WTC11 (cell line): ENCODE measurements at regions not wholly inside any gene's neighbourhood (a gene's known extent, or its start where the extent isn't known, plus 50 kb on each side); places are given as distances from the start of the nearest gene placed in this dataset.

Experiments used
- ATAC-seq: fragments of 200-7000 bp; cut with Tn5 transposase; 2 replicates; pipeline ENCODE4 v1.10.0; 2021; ENCODE audit warnings: mild to moderate bottlenecking, moderate library complexity
- CTCF ChIA-PET: fragments of 300-600 bp; sonication (Branson Sonifier 250); formaldehyde crosslinking; loops from one replicate; lab custom pipeline; 2021; ENCODE audit warnings: antibody characterized with exemption; lab: Charles Lee
- POLR2A ChIA-PET: fragments of 350-600 bp; sonication (Branson Sonifier 250); formaldehyde crosslinking; loops from one replicate; lab custom pipeline; 2021; ENCODE audit warnings: antibody characterized with exemption; lab: Charles Lee
- DNase-seq: peaks from one replicate; pipeline ENCODE4 v3.0.0; 2021; ENCODE audit warnings: low spot score
- H3K27ac Mint-ChIP-seq: 2 replicates; pipeline ENCODE4 v1.8.0; 2021; ENCODE audit warnings: mixed read lengths
- H3K27me3 Mint-ChIP-seq: 2 replicates; pipeline ENCODE4 v1.8.0; 2021; ENCODE audit warnings: low read depth, mild to moderate bottlenecking, moderate library complexity, mixed read lengths
- H3K36me3 Mint-ChIP-seq: 2 replicates; pipeline ENCODE4 v1.8.0; 2021; ENCODE audit warnings: mixed read lengths
- H3K4me1 Mint-ChIP-seq: 2 replicates; pipeline ENCODE4 v1.8.0; 2022; ENCODE audit warnings: mixed read lengths
- H3K4me3 Mint-ChIP-seq: 2 replicates; pipeline ENCODE4 v1.8.0; 2021; ENCODE audit warnings: mild to moderate bottlenecking, moderate library complexity, mixed read lengths
- H3K9me3 Mint-ChIP-seq: 2 replicates; pipeline ENCODE4 v1.8.0; 2021; ENCODE audit warnings: mixed read lengths
- EMX1 ChIP-seq: fragments of 250-450 bp; sonication (Bioruptor Pico); IDR thresholded peaks from 2 replicates; pipeline ENCODE4 v1.8.0; 2021; ENCODE audit warnings: mild to moderate bottlenecking
- JAZF1 ChIP-seq: fragments of 250-450 bp; sonication (Bioruptor Pico); IDR thresholded peaks from 2 replicates; pipeline ENCODE4 v1.9.0; 2021; ENCODE audit warnings: moderate library complexity, mild to moderate bottlenecking, inconsistent platforms
- MYBL2 ChIP-seq: sonication (generic); formaldehyde crosslinking; IDR thresholded peaks from 2 replicates; pipeline ENCODE4 v1.8.1; 2023; ENCODE audit warnings: mild to moderate bottlenecking, moderate library complexity, missing genetic modification reagents
- NR1H2 ChIP-seq: sonication (generic); formaldehyde crosslinking; IDR thresholded peaks from 2 replicates; pipeline ENCODE4 v1.9.0; 2021; ENCODE audit warnings: mild to moderate bottlenecking, moderate library complexity, missing genetic modification reagents
- NR2C2 ChIP-seq: sonication (generic); formaldehyde crosslinking; IDR thresholded peaks from 2 replicates; pipeline ENCODE4 v1.8.0; 2022; ENCODE audit warnings: mild to moderate bottlenecking, missing genetic modification reagents
- OVOL2 ChIP-seq: fragments of 250-450 bp; sonication (Bioruptor Pico); IDR thresholded peaks from 2 replicates; pipeline ENCODE4 v1.9.0; 2021; ENCODE audit warnings: mild to moderate bottlenecking, borderline replicate concordance
- PRRX2 ChIP-seq: fragments of 250-450 bp; sonication (Bioruptor Pico); IDR thresholded peaks from 2 replicates; pipeline ENCODE4 v1.8.0; 2021; ENCODE audit warnings: mild to moderate bottlenecking
- RELA ChIP-seq: sonication (generic); formaldehyde crosslinking; IDR thresholded peaks from 2 replicates; pipeline ENCODE4 v1.8.1; 2022; ENCODE audit warnings: missing genetic modification reagents, mild to moderate bottlenecking, borderline replicate concordance
- TEAD1 ChIP-seq: sonication (generic); formaldehyde crosslinking; IDR thresholded peaks from 2 replicates; pipeline ENCODE4 v1.8.0; 2022; ENCODE audit warnings: mild to moderate bottlenecking, missing genetic modification reagents
- TP53 ChIP-seq: sonication (generic); formaldehyde crosslinking; IDR thresholded peaks from 2 replicates; pipeline ENCODE4 v1.8.1; 2023; ENCODE audit warnings: mild to moderate bottlenecking, missing genetic modification reagents
- ZNF121 ChIP-seq: sonication (generic); formaldehyde crosslinking; IDR thresholded peaks from 2 replicates; pipeline ENCODE4 v1.8.0; 2023; ENCODE audit warnings: missing genetic modification reagents
- ZNF232 ChIP-seq: sonication (generic); formaldehyde crosslinking; IDR thresholded peaks from 2 replicates; pipeline ENCODE4 v1.8.0; 2022; ENCODE audit warnings: mild to moderate bottlenecking, missing genetic modification reagents
- TF ChIP-seq, protein P1 (sequence below): fragments of 250-450 bp; sonication (Bioruptor Pico); conservative IDR thresholded peaks from 2 replicates; pipeline ENCODE4 v1.9.0; 2021; ENCODE audit warnings: mild to moderate bottlenecking
- TF ChIP-seq, protein P2 (sequence below): fragments of 250-450 bp; sonication (Bioruptor Pico); IDR thresholded peaks from 2 replicates; pipeline ENCODE4 v1.9.0; 2021; ENCODE audit warnings: moderate library complexity, mild to moderate bottlenecking, inconsistent platforms, borderline replicate concordance
- TF ChIP-seq, protein P3 (sequence below): sonication (generic); formaldehyde crosslinking; IDR thresholded peaks from 2 replicates; pipeline ENCODE4 v1.8.0; 2023; ENCODE audit warnings: missing genetic modification reagents, mild to moderate bottlenecking, borderline replicate concordance
- TF ChIP-seq, protein P4 (sequence below): sonication (generic); formaldehyde crosslinking; IDR thresholded peaks from 2 replicates; pipeline ENCODE4 v1.8.1; 2023; ENCODE audit warnings: mild to moderate bottlenecking, missing genetic modification reagents, moderate library complexity
- TF ChIP-seq, protein P5 (sequence below): sonication (generic); formaldehyde crosslinking; IDR thresholded peaks from 2 replicates; pipeline ENCODE4 v1.8.1; 2022; ENCODE audit warnings: mild to moderate bottlenecking, missing genetic modification reagents, moderate library complexity, borderline replicate concordance
- TF ChIP-seq, protein P6 (sequence below): sonication (generic); formaldehyde crosslinking; IDR thresholded peaks from 2 replicates; pipeline ENCODE4 v1.8.1; 2023; ENCODE audit warnings: mild to moderate bottlenecking, missing genetic modification reagents
- TF ChIP-seq, protein P7 (sequence below): sonication (generic); formaldehyde crosslinking; IDR thresholded peaks from 2 replicates; pipeline ENCODE4 v1.8.0; 2022; ENCODE audit warnings: mild to moderate bottlenecking, missing genetic modification reagents
- TF ChIP-seq, protein P8 (sequence below): fragments of 250-450 bp; sonication (Bioruptor Pico); IDR thresholded peaks from 2 replicates; pipeline ENCODE4 v1.9.0; 2021; ENCODE audit warnings: mild to moderate bottlenecking
- TF ChIP-seq, protein P9 (sequence below): sonication (generic); formaldehyde crosslinking; IDR thresholded peaks from 2 replicates; pipeline ENCODE4 v1.8.0; 2022; ENCODE audit warnings: mild to moderate bottlenecking, missing genetic modification reagents

DNA sequence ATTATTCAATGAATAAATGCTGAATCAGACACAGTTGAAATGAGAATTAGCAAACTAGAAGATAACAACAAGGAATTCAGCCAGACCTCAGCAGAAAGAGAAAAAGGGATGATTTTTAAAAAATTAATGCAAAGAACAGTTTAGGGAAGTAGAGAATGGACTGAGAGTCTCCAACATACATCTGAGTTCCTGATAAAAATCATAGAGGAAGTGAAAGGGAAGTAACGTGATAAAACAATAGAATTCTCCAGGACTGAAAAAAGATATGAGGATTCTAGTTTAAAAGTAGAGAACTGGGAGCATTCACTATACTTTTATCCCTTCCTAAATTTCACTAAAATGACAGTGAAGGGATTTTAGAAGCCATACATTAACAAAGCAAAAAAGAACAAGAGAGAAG, 592.0 kb downstream of the SOX6 start:
- H3K36me3 Mint-ChIP-seq: no peaks in the 10 kb centered on the region; the same call in 1 of the 2 replicates
- peaks cover 20% of the 10 kb centered on the region for H3K9me3 Mint-ChIP-seq
- TF ChIP-seq EMX1 (CRISPR knock-in tag): no peak
- no peak for TF ChIP-seq ZNF232
- TF ChIP-seq, protein P1, sequence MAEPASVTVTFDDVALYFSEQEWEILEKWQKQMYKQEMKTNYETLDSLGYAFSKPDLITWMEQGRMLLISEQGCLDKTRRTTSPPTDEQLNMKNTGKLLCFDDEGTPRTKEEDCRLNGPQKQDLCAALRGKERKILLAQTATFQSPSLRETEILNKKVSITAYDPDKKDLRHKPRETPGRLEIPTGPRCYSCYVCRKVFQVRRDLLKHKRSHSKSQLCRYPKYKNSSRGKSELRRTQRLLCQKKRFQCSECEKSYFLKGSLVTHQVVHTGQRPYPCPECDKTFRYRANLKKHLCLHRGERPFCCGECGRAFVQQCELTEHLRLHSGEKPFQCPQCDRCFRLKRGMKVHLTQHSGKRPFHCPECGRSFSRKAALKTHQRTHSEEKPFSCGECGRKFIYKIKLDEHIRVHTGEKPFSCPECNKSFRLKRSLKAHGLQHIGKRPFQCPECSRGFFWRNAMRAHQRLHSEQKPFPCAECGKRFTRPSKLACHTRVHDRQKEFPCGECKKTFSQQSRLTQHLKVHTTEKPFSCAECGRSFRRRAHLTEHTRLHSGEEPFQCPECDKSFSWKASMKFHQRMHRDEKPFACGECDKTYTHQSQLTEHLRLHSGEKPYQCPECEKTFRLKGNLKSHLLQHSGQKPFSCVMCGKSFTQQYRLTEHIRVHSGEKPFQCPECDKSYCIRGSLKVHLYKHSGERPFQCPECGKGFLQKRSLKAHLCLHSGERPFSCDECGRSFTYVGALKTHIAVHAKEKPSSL (CRISPR knock-in tag): no peak
- TF ChIP-seq JAZF1 (CRISPR knock-in tag): no peak
- no peak for TF ChIP-seq ZNF121
- no peak for TF ChIP-seq TEAD1 (CRISPR knock-in tag)
- TF ChIP-seq TP53 (CRISPR knock-in tag): no peak
- TF ChIP-seq, protein P2, sequence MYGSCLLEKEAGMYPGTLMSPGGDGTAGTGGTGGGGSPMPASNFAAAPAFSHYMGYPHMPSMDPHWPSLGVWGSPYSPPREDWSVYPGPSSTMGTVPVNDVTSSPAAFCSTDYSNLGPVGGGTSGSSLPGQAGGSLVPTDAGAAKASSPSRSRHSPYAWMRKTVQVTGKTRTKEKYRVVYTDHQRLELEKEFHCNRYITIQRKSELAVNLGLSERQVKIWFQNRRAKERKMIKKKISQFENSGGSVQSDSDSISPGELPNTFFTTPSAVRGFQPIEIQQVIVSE: no peak
- no peak for TF ChIP-seq OVOL2 (CRISPR knock-in tag)
- ATAC-seq (no peak), DNase-seq (no peak)
- no peak overlapping the region for H3K4me3 Mint-ChIP-seq
- H3K27ac Mint-ChIP-seq: no peak overlapping the region
- no peaks in the 10 kb centered on the region for H3K27me3 Mint-ChIP-seq
- peaks cover 15% of the 10 kb centered on the region for H3K4me1 Mint-ChIP-seq
- POLR2A ChIA-PET: no interaction called here
- CTCF ChIA-PET: interaction anchor here (1.1 kb wide), 1 partner anchor 114 kb away, joined by 3 read pairs; no protein-coding TSS in a partner anchor

DNA sequence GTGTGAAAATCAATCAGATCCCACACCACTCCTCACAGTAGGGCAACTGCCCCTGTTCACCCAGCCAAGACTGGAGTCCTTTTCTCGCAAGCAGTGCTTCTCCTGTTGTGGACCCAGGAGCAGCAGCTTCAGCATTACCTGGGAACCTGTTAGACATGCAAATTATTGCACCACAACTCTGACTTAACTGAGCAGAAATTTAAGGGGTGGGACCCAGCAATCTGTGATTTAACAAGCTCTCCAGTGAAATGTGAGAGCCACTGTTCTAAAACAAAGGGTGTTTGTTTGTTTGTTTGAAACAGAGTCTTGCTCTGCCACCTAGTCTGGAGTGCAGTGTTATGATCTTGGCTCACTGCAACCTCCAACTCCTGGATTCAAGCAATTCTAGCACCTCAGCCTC, 591.4 kb downstream of the SOX6 start:
- ATAC-seq (peak; percentile 41), DNase-seq (no peak)
- CTCF ChIA-PET: interaction anchor here (1.1 kb wide), 1 partner anchor 115 kb away, joined by 3 read pairs; no protein-coding TSS in a partner anchor
- no peak for TF ChIP-seq PRRX2 (CRISPR knock-in tag)
- TF ChIP-seq, protein P3, sequence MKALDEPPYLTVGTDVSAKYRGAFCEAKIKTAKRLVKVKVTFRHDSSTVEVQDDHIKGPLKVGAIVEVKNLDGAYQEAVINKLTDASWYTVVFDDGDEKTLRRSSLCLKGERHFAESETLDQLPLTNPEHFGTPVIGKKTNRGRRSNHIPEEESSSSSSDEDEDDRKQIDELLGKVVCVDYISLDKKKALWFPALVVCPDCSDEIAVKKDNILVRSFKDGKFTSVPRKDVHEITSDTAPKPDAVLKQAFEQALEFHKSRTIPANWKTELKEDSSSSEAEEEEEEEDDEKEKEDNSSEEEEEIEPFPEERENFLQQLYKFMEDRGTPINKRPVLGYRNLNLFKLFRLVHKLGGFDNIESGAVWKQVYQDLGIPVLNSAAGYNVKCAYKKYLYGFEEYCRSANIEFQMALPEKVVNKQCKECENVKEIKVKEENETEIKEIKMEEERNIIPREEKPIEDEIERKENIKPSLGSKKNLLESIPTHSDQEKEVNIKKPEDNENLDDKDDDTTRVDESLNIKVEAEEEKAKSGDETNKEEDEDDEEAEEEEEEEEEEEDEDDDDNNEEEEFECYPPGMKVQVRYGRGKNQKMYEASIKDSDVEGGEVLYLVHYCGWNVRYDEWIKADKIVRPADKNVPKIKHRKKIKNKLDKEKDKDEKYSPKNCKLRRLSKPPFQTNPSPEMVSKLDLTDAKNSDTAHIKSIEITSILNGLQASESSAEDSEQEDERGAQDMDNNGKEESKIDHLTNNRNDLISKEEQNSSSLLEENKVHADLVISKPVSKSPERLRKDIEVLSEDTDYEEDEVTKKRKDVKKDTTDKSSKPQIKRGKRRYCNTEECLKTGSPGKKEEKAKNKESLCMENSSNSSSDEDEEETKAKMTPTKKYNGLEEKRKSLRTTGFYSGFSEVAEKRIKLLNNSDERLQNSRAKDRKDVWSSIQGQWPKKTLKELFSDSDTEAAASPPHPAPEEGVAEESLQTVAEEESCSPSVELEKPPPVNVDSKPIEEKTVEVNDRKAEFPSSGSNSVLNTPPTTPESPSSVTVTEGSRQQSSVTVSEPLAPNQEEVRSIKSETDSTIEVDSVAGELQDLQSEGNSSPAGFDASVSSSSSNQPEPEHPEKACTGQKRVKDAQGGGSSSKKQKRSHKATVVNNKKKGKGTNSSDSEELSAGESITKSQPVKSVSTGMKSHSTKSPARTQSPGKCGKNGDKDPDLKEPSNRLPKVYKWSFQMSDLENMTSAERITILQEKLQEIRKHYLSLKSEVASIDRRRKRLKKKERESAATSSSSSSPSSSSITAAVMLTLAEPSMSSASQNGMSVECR (CRISPR knock-in tag): no peak
- TF ChIP-seq, protein P4, sequence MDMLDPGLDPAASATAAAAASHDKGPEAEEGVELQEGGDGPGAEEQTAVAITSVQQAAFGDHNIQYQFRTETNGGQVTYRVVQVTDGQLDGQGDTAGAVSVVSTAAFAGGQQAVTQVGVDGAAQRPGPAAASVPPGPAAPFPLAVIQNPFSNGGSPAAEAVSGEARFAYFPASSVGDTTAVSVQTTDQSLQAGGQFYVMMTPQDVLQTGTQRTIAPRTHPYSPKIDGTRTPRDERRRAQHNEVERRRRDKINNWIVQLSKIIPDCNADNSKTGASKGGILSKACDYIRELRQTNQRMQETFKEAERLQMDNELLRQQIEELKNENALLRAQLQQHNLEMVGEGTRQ (CRISPR knock-in tag): no peak
- no peak for TF ChIP-seq JAZF1 (CRISPR knock-in tag)
- TF ChIP-seq, protein P5, sequence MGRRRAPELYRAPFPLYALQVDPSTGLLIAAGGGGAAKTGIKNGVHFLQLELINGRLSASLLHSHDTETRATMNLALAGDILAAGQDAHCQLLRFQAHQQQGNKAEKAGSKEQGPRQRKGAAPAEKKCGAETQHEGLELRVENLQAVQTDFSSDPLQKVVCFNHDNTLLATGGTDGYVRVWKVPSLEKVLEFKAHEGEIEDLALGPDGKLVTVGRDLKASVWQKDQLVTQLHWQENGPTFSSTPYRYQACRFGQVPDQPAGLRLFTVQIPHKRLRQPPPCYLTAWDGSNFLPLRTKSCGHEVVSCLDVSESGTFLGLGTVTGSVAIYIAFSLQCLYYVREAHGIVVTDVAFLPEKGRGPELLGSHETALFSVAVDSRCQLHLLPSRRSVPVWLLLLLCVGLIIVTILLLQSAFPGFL (CRISPR knock-in tag): no peak
- TF ChIP-seq, protein P6, sequence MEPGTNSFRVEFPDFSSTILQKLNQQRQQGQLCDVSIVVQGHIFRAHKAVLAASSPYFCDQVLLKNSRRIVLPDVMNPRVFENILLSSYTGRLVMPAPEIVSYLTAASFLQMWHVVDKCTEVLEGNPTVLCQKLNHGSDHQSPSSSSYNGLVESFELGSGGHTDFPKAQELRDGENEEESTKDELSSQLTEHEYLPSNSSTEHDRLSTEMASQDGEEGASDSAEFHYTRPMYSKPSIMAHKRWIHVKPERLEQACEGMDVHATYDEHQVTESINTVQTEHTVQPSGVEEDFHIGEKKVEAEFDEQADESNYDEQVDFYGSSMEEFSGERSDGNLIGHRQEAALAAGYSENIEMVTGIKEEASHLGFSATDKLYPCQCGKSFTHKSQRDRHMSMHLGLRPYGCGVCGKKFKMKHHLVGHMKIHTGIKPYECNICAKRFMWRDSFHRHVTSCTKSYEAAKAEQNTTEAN: no peak
- TF ChIP-seq, protein P7, sequence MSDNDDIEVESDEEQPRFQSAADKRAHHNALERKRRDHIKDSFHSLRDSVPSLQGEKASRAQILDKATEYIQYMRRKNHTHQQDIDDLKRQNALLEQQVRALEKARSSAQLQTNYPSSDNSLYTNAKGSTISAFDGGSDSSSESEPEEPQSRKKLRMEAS (CRISPR knock-in tag): no peak
- TF ChIP-seq, protein P8, sequence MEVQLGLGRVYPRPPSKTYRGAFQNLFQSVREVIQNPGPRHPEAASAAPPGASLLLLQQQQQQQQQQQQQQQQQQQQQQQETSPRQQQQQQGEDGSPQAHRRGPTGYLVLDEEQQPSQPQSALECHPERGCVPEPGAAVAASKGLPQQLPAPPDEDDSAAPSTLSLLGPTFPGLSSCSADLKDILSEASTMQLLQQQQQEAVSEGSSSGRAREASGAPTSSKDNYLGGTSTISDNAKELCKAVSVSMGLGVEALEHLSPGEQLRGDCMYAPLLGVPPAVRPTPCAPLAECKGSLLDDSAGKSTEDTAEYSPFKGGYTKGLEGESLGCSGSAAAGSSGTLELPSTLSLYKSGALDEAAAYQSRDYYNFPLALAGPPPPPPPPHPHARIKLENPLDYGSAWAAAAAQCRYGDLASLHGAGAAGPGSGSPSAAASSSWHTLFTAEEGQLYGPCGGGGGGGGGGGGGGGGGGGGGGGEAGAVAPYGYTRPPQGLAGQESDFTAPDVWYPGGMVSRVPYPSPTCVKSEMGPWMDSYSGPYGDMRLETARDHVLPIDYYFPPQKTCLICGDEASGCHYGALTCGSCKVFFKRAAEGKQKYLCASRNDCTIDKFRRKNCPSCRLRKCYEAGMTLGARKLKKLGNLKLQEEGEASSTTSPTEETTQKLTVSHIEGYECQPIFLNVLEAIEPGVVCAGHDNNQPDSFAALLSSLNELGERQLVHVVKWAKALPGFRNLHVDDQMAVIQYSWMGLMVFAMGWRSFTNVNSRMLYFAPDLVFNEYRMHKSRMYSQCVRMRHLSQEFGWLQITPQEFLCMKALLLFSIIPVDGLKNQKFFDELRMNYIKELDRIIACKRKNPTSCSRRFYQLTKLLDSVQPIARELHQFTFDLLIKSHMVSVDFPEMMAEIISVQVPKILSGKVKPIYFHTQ (CRISPR knock-in tag): no peak
- TF ChIP-seq RELA (CRISPR knock-in tag): no peak
- TF ChIP-seq MYBL2 (CRISPR knock-in tag): no peak
- TF ChIP-seq NR2C2: no peak
- TF ChIP-seq NR1H2 (CRISPR knock-in tag): no peak
- TF ChIP-seq, protein P9, sequence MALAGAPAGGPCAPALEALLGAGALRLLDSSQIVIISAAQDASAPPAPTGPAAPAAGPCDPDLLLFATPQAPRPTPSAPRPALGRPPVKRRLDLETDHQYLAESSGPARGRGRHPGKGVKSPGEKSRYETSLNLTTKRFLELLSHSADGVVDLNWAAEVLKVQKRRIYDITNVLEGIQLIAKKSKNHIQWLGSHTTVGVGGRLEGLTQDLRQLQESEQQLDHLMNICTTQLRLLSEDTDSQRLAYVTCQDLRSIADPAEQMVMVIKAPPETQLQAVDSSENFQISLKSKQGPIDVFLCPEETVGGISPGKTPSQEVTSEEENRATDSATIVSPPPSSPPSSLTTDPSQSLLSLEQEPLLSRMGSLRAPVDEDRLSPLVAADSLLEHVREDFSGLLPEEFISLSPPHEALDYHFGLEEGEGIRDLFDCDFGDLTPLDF (CRISPR knock-in tag): no peak

More for the DNA sequence above, 591.4 kb downstream of the SOX6 start:
- Mint-ChIP-seq H3K9me3 (peaks cover 20% of the 10 kb centered on the region), H3K4me1 (peaks cover 17% of the 10 kb centered on the region), H3K27me3 (no peaks in the 10 kb centered on the region), H3K27ac (no peak overlapping the region), H3K4me3 (no peak overlapping the region), H3K36me3 (no peaks in the 10 kb centered on the region; the same call in 1 of the 2 replicates)
- POLR2A ChIA-PET: no interaction called here
